ENCODE measurements at regions not wholly inside any gene's neighbourhood (a gene's known extent, or its start where the extent isn't known, plus 50 kb on each side); places are given as distances from the start of the nearest gene placed in this dataset.

DNA sequence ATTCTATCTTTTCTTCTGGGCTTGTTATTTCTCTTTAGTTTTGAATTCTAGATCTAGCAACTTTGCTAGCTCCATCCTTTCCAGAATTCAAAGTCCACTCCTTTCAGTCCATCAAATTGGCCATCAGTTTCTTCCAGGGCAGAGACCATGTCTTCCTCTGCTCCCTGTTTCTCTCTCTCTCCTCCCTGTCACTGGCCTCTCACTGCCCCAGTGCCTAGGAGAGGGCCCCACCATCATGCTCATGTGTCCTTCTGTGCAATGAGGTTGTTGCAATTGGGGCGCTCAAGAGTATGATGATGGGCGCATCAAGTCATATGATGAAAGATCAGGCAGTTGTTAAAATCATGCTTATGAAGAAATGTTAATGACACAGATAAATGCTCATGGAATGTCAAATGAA, 159.2 kb upstream of the HS6ST1 start (continued):
- TF ChIP-seq YY1 (IDR thresholded peaks at IDR 0.05; ENCODE audit: low read depth): no peak
- no peak for TF ChIP-seq NRF1 (IDR thresholded peaks at IDR 0.05; ENCODE audit: low read depth, low read length)

DNA sequence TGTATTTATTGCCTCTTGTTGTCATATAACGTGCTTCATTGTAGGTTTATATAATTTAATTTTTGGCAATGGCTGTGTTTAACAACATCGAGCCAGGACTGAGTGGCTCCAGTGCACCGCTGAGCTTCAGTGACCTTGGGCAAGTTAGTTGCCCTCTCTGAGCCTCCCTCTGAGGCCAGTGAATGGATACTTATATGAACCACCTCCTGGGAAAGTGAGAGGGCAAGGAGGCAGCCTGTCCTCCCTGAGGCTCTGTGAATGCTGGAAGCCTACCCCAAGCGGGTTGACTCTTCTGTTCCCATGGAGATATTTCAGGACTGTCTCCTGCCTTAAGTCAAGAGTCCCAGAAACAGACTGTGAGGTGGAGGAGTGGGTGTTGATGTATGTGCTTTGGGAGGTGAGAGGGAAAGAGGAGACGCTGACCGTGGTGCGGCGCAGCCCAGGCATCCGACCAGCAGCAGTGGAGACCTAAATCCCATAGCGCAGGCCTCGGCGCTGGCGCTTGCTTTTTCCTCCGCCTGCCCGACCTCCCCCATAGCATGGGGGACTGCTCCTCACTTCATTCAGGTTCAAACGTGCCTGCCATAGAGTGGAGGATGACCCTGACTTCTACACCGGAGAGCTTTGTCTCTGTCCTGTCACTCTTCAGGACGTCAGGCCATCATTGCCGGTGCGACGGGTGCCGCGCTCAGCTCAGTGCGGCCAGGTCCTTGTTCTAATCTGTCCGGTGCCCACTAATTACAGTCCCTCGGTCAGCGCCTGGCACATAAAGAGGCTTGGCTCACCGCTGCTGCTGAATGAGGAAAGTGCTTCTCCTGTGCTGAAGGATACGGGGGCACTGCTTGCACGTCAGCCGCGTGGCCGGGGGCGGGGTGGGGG, 167.3 kb upstream of the HS6ST1 start:
- Histone ChIP-seq H3K9ac (no peak overlapping the region), H3K9me2 (no peaks in the 10 kb centered on the region), H3F3A (replicated peaks; ENCODE audit: insufficient read depth) (no peaks in the 10 kb centered on the region), H3K9me3 (no peaks in the 10 kb centered on the region), H3K4me3 (ENCODE audit: low read depth in 2 of 2, low read length in 1 of 2) (no peak overlapping the region), H3K27me3 (ENCODE audit: insufficient read depth) (no peaks in the 10 kb centered on the region), H3K36me3 (replicated peaks in 1 of 2; ENCODE audit: control insufficient read depth in 1 of 2, insufficient read depth in 2 of 2, low read length in 1 of 2) (no peaks in the 10 kb centered on the region), H2AFZ (ENCODE audit: low read depth) (no peak overlapping the region), H3K4me1 (ENCODE audit: control insufficient read depth in 1 of 2, insufficient read depth in 2 of 2, low read depth in 1 of 2, low read length in 1 of 2) (no peaks in the 10 kb centered on the region), H3K79me2 (ENCODE audit: insufficient read depth) (no peaks in the 10 kb centered on the region), H3K4me2 (no peak overlapping the region), H3K27ac (ENCODE audit: low read depth in 2 of 2, low read length in 1 of 2) (no peak overlapping the region), H4K20me1 (ENCODE audit: insufficient read depth) (no peaks in the 10 kb centered on the region)
- no peak for TF ChIP-seq TAF1 (IDR thresholded peaks at IDR 0.05; ENCODE audit: borderline replicate concordance, low read depth, low read length)
- no peak for TF ChIP-seq FOSL2 (IDR thresholded peaks at IDR 0.05; ENCODE audit: borderline replicate concordance, low read depth)
- TF ChIP-seq, protein P1, sequence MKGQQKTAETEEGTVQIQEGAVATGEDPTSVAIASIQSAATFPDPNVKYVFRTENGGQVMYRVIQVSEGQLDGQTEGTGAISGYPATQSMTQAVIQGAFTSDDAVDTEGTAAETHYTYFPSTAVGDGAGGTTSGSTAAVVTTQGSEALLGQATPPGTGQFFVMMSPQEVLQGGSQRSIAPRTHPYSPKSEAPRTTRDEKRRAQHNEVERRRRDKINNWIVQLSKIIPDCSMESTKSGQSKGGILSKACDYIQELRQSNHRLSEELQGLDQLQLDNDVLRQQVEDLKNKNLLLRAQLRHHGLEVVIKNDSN (IDR thresholded peaks at IDR 0.05; ENCODE audit: borderline replicate concordance, low read depth): no peak
- no peak for TF ChIP-seq RXRA (IDR thresholded peaks at IDR 0.05; ENCODE audit: borderline replicate concordance, low read depth)
- TF ChIP-seq NRF1 (IDR thresholded peaks at IDR 0.05; ENCODE audit: low read depth, low read length): no peak
- TF ChIP-seq, protein P2, sequence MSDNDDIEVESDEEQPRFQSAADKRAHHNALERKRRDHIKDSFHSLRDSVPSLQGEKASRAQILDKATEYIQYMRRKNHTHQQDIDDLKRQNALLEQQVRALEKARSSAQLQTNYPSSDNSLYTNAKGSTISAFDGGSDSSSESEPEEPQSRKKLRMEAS (IDR thresholded peaks at IDR 0.05; ENCODE audit: low read depth): no peak
- no peak for TF ChIP-seq RFX5 (IDR thresholded peaks at IDR 0.05; ENCODE audit: low read length)
- TF ChIP-seq SIN3A (IDR thresholded peaks at IDR 0.05; ENCODE audit: borderline replicate concordance, low read depth, low read length): no peak
- no peak for TF ChIP-seq RCOR1 (IDR thresholded peaks at IDR 0.05; ENCODE audit: low read length)
- TF ChIP-seq, protein P3, sequence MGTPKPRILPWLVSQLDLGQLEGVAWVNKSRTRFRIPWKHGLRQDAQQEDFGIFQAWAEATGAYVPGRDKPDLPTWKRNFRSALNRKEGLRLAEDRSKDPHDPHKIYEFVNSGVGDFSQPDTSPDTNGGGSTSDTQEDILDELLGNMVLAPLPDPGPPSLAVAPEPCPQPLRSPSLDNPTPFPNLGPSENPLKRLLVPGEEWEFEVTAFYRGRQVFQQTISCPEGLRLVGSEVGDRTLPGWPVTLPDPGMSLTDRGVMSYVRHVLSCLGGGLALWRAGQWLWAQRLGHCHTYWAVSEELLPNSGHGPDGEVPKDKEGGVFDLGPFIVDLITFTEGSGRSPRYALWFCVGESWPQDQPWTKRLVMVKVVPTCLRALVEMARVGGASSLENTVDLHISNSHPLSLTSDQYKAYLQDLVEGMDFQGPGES (IDR thresholded peaks at IDR 0.05; ENCODE audit: low read depth, low read length): no peak
- no peak for TF ChIP-seq NFIC (IDR thresholded peaks at IDR 0.05; ENCODE audit: borderline replicate concordance)
- TF ChIP-seq, protein P4, sequence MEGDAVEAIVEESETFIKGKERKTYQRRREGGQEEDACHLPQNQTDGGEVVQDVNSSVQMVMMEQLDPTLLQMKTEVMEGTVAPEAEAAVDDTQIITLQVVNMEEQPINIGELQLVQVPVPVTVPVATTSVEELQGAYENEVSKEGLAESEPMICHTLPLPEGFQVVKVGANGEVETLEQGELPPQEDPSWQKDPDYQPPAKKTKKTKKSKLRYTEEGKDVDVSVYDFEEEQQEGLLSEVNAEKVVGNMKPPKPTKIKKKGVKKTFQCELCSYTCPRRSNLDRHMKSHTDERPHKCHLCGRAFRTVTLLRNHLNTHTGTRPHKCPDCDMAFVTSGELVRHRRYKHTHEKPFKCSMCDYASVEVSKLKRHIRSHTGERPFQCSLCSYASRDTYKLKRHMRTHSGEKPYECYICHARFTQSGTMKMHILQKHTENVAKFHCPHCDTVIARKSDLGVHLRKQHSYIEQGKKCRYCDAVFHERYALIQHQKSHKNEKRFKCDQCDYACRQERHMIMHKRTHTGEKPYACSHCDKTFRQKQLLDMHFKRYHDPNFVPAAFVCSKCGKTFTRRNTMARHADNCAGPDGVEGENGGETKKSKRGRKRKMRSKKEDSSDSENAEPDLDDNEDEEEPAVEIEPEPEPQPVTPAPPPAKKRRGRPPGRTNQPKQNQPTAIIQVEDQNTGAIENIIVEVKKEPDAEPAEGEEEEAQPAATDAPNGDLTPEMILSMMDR (IDR thresholded peaks at IDR 0.05): no peak
- no peak for DNase-seq
- ChIA-PET CTCF (no interaction called here), POLR2A (no interaction called here)
- 67% methylated on average over 32 of the region's 34 CpGs for WGBS (ENCODE audit: low lambda C conversion rate)

Data from SK-N-SH (cell line).